ENCODE measurements at regions not wholly inside any gene's neighbourhood (a gene's known extent, or its start where the extent isn't known, plus 50 kb on each side); places are given as distances from the start of the nearest gene placed in this dataset.

GRCh38 chr5:86748538-86749105 is 130.9 kb downstream of the COX7C start:
- no peaks in the 10 kb centered on the region for H3K4me1 ChIP-seq
- H3K36me3 ChIP-seq (replicated peaks): no peaks in the 10 kb centered on the region
- H3K4me3 ChIP-seq: no peak overlapping the region
- no peaks in the 10 kb centered on the region for H3K9me3 ChIP-seq
- no peak for DNase-seq (ENCODE audit: low spot score in 2 of 2)
- H3K27me3 ChIP-seq (ENCODE audit: low read depth): no peaks in the 10 kb centered on the region
- in situ Hi-C loops (cut with MboI; ENCODE audit: low sequenced_read_pairs): no loop called here

DNA sequence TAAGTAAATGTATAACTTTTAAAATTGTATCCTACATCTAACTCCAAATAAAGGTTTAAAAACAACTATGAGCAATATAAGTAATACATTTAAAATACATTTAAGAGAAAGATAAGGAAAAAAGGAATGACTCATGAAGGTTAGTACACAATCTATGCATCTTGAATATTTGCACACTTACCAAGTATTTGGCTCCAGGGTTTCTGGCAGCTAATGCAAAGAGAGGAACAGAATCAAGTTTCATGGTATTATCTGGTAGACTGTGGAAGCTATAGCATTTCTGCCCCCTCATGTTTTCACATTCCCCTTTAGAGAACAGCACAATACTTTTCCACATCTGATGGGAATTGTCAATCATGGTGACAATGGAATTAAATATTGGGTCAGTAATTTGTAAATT is 132.1 kb downstream of the COX7C start:
- Histone ChIP-seq H3K36me3 (replicated peaks) (no peaks in the 10 kb centered on the region), H3K4me1 (no peaks in the 10 kb centered on the region), H3K4me3 (no peak overlapping the region), H3K9me3 (no peaks in the 10 kb centered on the region), H3K27me3 (ENCODE audit: low read depth) (no peaks in the 10 kb centered on the region)
- no peak for DNase-seq (ENCODE audit: low spot score in 2 of 2)
- in situ Hi-C loops (cut with MboI; ENCODE audit: low sequenced_read_pairs): no loop called here

- Histone ChIP-seq H3K27me3 (ENCODE audit: low read depth) (no peaks in the 10 kb centered on the region), H3K36me3 (replicated peaks) (no peaks in the 10 kb centered on the region), H3K4me1 (no peaks in the 10 kb centered on the region)
Observed at GRCh38 chr5:86756839-86757238, 139.1 kb downstream of the COX7C start.

GRCh38 chr5:86757824-86758223 is 140.1 kb downstream of the COX7C start:
- Histone ChIP-seq H3K36me3 (replicated peaks) (no peaks in the 10 kb centered on the region), H3K9me3 (no peaks in the 10 kb centered on the region), H3K27me3 (ENCODE audit: low read depth) (no peaks in the 10 kb centered on the region), H3K4me3 (no peak overlapping the region), H3K4me1 (no peaks in the 10 kb centered on the region)
- DNase-seq (ENCODE audit: low spot score in 2 of 2): no peak
- in situ Hi-C loops (cut with MboI; ENCODE audit: low sequenced_read_pairs): no loop called here

More at GRCh38 chr5:86756839-86757238, 139.1 kb downstream of the COX7C start:
- in situ Hi-C loops (cut with MboI; ENCODE audit: low sequenced_read_pairs): no loop called here
- Histone ChIP-seq H3K9me3 (no peaks in the 10 kb centered on the region), H3K4me3 (no peak overlapping the region)
- DNase-seq (ENCODE audit: low spot score in 2 of 2): no peak

- Histone ChIP-seq H3K27me3 (ENCODE audit: low read depth) (no peaks in the 10 kb centered on the region), H3K4me3 (no peak overlapping the region), H3K36me3 (replicated peaks) (no peaks in the 10 kb centered on the region), H3K9me3 (no peaks in the 10 kb centered on the region), H3K4me1 (no peaks in the 10 kb centered on the region)
- DNase-seq (ENCODE audit: low spot score in 2 of 2): no peak
- in situ Hi-C loops (cut with MboI; ENCODE audit: low sequenced_read_pairs): no loop called here
Observed at GRCh38 chr5:86760661-86761060, 142.9 kb downstream of the COX7C start.

DNA sequence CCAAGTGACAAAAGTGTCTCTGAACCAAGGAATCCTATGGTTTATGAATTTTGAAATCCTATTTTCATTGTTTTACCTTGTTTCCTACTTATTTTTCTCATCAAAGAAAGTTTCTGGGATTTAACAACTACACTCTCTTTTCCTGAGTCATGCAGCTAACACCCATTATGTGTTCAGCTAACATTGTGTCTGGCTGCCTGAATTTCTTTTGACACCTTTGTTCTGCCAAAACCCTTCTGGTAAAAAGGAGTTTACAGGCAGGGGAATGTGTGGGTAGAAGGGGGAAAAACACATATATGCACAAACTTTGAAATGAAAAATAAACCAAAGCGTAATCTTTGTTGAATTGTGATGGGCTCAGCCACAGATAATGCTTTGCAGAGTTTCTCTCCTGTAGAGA is 146.2 kb downstream of the COX7C start:
- no peak overlapping the region for H3K4me3 ChIP-seq
- DNase-seq (ENCODE audit: low spot score in 2 of 2): no peak
- H3K4me1 ChIP-seq: no peaks in the 10 kb centered on the region
- no peaks in the 10 kb centered on the region for H3K36me3 ChIP-seq (replicated peaks)
- in situ Hi-C loops (cut with MboI; ENCODE audit: low sequenced_read_pairs): no loop called here
- no peaks in the 10 kb centered on the region for H3K27me3 ChIP-seq (ENCODE audit: low read depth)
- no peaks in the 10 kb centered on the region for H3K9me3 ChIP-seq

GRCh38 chr5:86765778-86766502 is 148.2 kb downstream of the COX7C start:
- no peak overlapping the region for H3K4me3 ChIP-seq
- no peaks in the 10 kb centered on the region for H3K27me3 ChIP-seq (ENCODE audit: low read depth)
- no peaks in the 10 kb centered on the region for H3K9me3 ChIP-seq
- no peaks in the 10 kb centered on the region for H3K36me3 ChIP-seq (replicated peaks)
- in situ Hi-C loops (cut with MboI; ENCODE audit: low sequenced_read_pairs): no loop called here
- no peak for DNase-seq (ENCODE audit: low spot score in 2 of 2)
- no peaks in the 10 kb centered on the region for H3K4me1 ChIP-seq

GRCh38 chr5:86768699-86769202 is 151.0 kb downstream of the COX7C start:
- DNase-seq (ENCODE audit: low spot score in 2 of 2): no peak
- in situ Hi-C loops (cut with MboI; ENCODE audit: low sequenced_read_pairs): no loop called here
- Histone ChIP-seq H3K36me3 (replicated peaks) (no peaks in the 10 kb centered on the region), H3K4me3 (no peak overlapping the region), H3K4me1 (no peaks in the 10 kb centered on the region), H3K9me3 (no peaks in the 10 kb centered on the region), H3K27me3 (ENCODE audit: low read depth) (no peaks in the 10 kb centered on the region)

DNA sequence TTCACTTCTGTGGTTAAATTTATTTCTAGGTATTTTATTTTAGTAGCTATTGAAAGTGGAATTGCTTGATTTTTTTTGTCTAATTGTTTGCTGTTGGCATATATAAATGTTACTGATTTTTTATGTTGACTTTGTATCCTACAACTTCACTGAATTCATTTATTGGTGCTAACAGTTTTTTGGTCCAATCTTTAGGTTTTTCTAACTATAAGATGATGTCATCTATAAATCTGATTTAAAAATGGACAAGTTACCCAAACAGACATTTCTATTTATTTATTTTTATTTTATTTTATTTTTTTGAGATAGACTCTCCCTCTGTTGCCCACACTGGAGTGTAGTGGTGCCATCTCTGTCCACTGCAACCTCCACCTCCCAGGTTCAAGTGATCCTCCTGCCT is 162.3 kb downstream of the COX7C start:
- H3K36me3 ChIP-seq (replicated peaks): no peaks in the 10 kb centered on the region
- in situ Hi-C loops (cut with MboI; ENCODE audit: low sequenced_read_pairs): no loop called here
- DNase-seq (ENCODE audit: low spot score in 2 of 2): no peak
- H3K9me3 ChIP-seq: no peaks in the 10 kb centered on the region
- H3K27me3 ChIP-seq (ENCODE audit: low read depth): no peaks in the 10 kb centered on the region
- H3K4me3 ChIP-seq: no peak overlapping the region
- H3K4me1 ChIP-seq: no peaks in the 10 kb centered on the region

- Histone ChIP-seq H3K36me3 (replicated peaks) (no peaks in the 10 kb centered on the region), H3K27me3 (ENCODE audit: low read depth) (peaks cover 2% of the 10 kb centered on the region; the same call in 1 of the 2 replicates), H3K4me1 (no peaks in the 10 kb centered on the region), H3K9me3 (no peaks in the 10 kb centered on the region), H3K4me3 (no peak overlapping the region)
- DNase-seq (ENCODE audit: low spot score in 2 of 2): no peak
- in situ Hi-C loops (cut with MboI; ENCODE audit: low sequenced_read_pairs): no loop called here
Observed at GRCh38 chr5:86786955-86787354, 169.2 kb downstream of the COX7C start.

GRCh38 chr5:86795659-86796058 is 177.9 kb downstream of the COX7C start:
- H3K4me1 ChIP-seq: no peaks in the 10 kb centered on the region
- DNase-seq (ENCODE audit: low spot score in 2 of 2): no peak
- H3K27me3 ChIP-seq (ENCODE audit: low read depth): no peaks in the 10 kb centered on the region
- H3K36me3 ChIP-seq (replicated peaks): no peaks in the 10 kb centered on the region
- H3K9me3 ChIP-seq: no peaks in the 10 kb centered on the region
- no peak overlapping the region for H3K4me3 ChIP-seq
- in situ Hi-C loops (cut with MboI; ENCODE audit: low sequenced_read_pairs): no loop called here

- no peaks in the 10 kb centered on the region for H3K9me3 ChIP-seq
- no peak overlapping the region for H3K4me3 ChIP-seq
- in situ Hi-C loops (cut with MboI; ENCODE audit: low sequenced_read_pairs): no loop called here
- no peaks in the 10 kb centered on the region for H3K4me1 ChIP-seq
- H3K36me3 ChIP-seq (replicated peaks): no peaks in the 10 kb centered on the region
- DNase-seq (ENCODE audit: low spot score in 2 of 2): no peak
- H3K27me3 ChIP-seq (ENCODE audit: low read depth): no peaks in the 10 kb centered on the region
Observed at GRCh38 chr5:86797677-86798076, 179.9 kb downstream of the COX7C start.

DNA sequence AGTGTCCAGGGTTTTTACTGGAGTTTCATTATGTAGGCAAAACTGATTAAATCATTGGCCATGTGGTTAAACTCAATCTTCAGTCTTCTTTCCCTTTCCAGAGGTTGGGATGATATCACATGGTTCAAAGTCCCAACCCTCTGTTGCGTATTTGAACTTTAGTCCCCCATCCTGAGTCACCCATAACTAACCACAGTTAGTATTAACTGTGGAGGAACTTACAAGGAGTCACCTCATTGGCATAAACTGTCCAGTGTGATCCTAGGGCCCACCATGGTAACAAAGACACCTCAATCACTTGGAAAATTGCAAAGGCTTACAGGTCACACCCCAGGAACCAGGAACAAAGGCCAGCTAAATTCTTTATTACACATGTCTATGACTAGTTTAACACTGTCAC is 188.5 kb downstream of the COX7C start:
- no peak for DNase-seq (ENCODE audit: low spot score in 2 of 2)
- no peaks in the 10 kb centered on the region for H3K27me3 ChIP-seq (ENCODE audit: low read depth)

GRCh38 chr5:86807046-86808031 is 189.6 kb downstream of the COX7C start:
- Histone ChIP-seq H3K27me3 (ENCODE audit: low read depth) (no peaks in the 10 kb centered on the region), H3K4me3 (no peak overlapping the region), H3K36me3 (replicated peaks) (no peaks in the 10 kb centered on the region), H3K4me1 (no peaks in the 10 kb centered on the region), H3K9me3 (no peaks in the 10 kb centered on the region)
- no peak for DNase-seq (ENCODE audit: low spot score in 2 of 2)
- in situ Hi-C loops (cut with MboI; ENCODE audit: low sequenced_read_pairs): no loop called here

More for the DNA sequence above, 188.5 kb downstream of the COX7C start:
- H3K36me3 ChIP-seq (replicated peaks): no peaks in the 10 kb centered on the region
- no peaks in the 10 kb centered on the region for H3K4me1 ChIP-seq
- H3K4me3 ChIP-seq: no peak overlapping the region
- no peaks in the 10 kb centered on the region for H3K9me3 ChIP-seq
- in situ Hi-C loops (cut with MboI; ENCODE audit: low sequenced_read_pairs): no loop called here

Measured in HAP-1 (cell line).